ENCODE measurements at regions not wholly inside any gene's neighbourhood (a gene's known extent, or its start where the extent isn't known, plus 50 kb on each side); places are given as distances from the start of the nearest gene placed in this dataset.
A peak's percentile ranks its signal among the peaks of the same experiment; 100 is the strongest.
"Not testable (repeated sequence)": the region's sequence is repeated elsewhere in the genome, so short reads cannot be mapped to it uniquely, and the experiment has no call there.

- Histone ChIP-seq H3K4me1 (no peaks in the 10 kb centered on the region), H3K36me3 (no peaks in the 10 kb centered on the region), H3K9me3 (no peaks in the 10 kb centered on the region), H3K4me3 (no peak overlapping the region), H3K27ac (no peak overlapping the region), H3K27me3 (no peaks in the 10 kb centered on the region)
- DNase-seq = no peak
- TF ChIP-seq CTCF (IDR thresholded peaks at IDR 0.05) = no peak
- TF ChIP-seq POLR2A (IDR thresholded peaks at IDR 0.05) = no peak
Observed at GRCh38 chr15:39417366-39418134, 163.3 kb upstream of the THBS1 start.

- no peaks in the 10 kb centered on the region for H3K27me3 ChIP-seq
- H3K36me3 ChIP-seq = no peaks in the 10 kb centered on the region
- H3K4me1 ChIP-seq = no peaks in the 10 kb centered on the region
- no peaks in the 10 kb centered on the region for H3K9me3 ChIP-seq
- H3K27ac ChIP-seq = no peak overlapping the region
- TF ChIP-seq POLR2A (IDR thresholded peaks at IDR 0.05) = no peak
- no peak for TF ChIP-seq CTCF (IDR thresholded peaks at IDR 0.05)
- DNase-seq = no peak
- no peak overlapping the region for H3K4me3 ChIP-seq
Observed at GRCh38 chr15:39419651-39420050, 161.2 kb upstream of the THBS1 start.

DNA sequence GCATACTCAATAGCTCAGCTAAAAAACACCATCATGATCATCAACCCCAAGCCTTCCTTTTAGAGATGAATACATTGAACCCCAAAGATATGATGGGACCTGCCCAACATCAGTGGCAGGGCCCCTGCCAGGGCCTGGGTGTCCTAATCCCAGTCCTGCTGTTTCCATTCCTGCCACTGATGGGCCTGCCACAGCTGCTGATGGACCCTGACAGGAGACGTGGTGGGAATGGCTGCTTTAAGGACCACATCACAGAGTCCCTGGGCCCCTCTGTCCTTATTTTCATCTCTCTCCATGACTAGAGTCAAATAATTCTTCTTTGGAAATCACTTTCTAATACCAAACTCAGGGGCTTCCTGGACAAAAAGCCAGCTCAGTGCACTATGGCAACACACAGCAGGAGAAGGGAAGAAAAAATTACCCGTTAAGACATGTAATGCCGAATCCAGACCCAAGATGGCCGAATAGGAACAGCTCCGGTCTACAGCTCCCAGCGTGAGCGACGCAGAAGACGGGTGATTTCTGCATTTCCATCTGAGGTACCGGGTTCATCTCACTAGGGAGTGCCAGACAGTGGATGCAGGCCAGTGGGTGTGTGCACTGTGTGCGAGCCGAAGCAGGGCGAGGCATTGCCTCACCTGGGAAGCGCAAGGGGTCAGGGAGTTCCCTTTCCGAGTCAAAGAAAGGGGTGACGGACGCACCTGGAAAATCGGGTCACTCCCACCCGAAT, 160.6 kb upstream of the THBS1 start:
- not testable (repeated sequence) for H3K4me3 ChIP-seq, DNase-seq, H3K4me1 ChIP-seq, H3K9me3 ChIP-seq, H3K36me3 ChIP-seq, H3K27ac ChIP-seq, H3K27me3 ChIP-seq

DNA sequence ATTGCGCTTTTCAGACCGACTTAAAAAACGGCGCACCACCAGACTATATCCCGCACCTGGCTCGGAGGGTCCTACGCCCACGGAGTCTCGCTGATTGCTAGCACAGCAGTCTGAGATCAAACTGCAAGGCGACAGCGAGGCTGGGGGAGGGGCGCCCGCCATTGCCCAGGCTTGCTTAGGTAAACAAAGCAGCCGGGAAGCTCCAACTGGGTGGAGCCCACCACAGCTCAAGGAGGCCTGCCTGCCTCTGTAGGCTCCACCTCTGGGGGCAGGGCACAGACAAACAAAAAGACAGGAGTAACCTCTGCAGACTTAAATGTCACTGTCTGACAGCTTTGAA, 160.1 kb upstream of the THBS1 start:
- not testable (repeated sequence) for H3K4me1 ChIP-seq, H3K9me3 ChIP-seq, H3K36me3 ChIP-seq, DNase-seq, H3K4me3 ChIP-seq, H3K27me3 ChIP-seq, H3K27ac ChIP-seq

DNA sequence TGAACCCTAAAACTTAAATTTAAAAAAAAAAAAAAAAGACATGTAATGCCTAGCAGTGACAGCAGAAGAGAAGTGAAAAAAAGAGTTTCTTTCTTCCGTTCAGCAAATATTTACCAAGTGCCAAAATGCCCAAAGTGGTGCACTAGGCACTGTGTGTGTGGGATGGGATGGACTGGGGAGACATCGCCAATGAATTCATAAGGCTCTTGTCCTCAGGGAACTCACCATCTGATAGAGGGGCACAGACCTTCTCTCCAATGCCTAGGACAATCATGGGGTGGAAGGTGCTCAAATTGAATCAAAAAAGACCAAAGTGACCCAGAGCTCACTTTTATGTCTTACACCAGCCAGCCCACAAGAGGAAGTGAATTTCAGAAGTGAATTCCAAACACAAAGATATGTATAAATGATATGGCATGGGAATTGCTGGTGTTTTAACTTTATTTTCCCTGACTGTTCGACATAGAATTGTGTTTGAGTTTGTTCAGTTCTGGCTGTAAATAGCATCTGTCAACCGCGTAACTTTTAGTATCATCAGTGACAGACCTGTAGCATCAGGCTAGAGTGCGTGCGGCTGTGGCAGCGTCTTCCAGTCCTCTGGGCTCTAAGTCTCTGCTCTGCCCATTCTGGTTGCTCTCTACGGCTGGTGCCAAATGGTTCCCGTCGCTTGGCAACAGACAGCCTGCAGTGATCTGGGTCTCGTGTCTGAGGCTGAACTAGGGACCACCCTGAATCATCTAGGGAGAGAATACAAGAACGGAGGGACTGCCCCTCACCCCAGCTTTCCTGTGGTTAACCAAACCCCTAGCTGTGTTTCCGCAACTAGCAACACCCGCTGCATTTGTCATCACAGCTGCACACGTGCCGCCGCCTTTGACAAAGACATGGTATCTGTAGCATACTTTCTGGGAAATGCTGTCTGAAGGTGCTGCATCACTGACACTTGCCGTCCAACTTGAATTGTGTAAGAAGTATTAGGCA, 154.0 kb upstream of the THBS1 start:
- TF ChIP-seq CTCF (IDR thresholded peaks at IDR 0.05) = no peak
- TF ChIP-seq POLR2A (IDR thresholded peaks at IDR 0.05) = no peak
- no peak overlapping the region for H3K4me3 ChIP-seq
- H3K27me3 ChIP-seq = no peaks in the 10 kb centered on the region
- peak in 2 of 3 donors; percentile 24 to 65 for DNase-seq
- peak overlapping the region in 2 of 4 donors; percentile 8 to 36 for H3K27ac ChIP-seq
- peaks cover 0 to 11% (median 0%) of the 10 kb centered on the region in 4 donors for H3K4me1 ChIP-seq
- no peaks in the 10 kb centered on the region for H3K9me3 ChIP-seq
- H3K36me3 ChIP-seq = no peaks in the 10 kb centered on the region

DNA sequence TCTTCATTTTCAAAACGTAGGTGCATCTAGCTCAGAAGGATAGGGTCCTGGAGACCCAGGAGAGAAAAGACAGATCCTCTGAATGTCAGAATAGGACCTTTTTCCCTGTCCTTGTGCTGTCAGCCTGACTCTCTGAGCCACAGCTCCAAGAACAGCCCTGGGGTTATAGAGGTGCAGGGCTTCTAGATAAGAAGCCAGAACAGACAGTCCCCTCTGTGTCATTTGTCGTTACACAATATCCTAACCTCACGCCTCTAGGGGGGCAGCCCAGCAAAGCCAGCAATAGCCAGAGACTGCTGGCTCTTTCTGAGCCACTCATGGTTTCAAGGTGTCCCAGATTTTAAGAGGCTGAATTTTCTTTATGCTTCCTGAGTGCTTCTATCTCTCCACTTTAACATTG, 153.2 kb upstream of the THBS1 start:
- Histone ChIP-seq H3K4me3 (no peak overlapping the region), H3K4me1 (peaks cover 0 to 11% (median 0%) of the 10 kb centered on the region in 4 donors), H3K36me3 (no peaks in the 10 kb centered on the region), H3K27me3 (no peaks in the 10 kb centered on the region), H3K9me3 (no peaks in the 10 kb centered on the region), H3K27ac (peak overlapping the region in 1 of 4 donors; percentile 36)
- DNase-seq = no peak
- TF ChIP-seq POLR2A (IDR thresholded peaks at IDR 0.05) (no peak), CTCF (IDR thresholded peaks at IDR 0.05) (no peak)
